ENCODE measurements at regions not wholly inside any gene's neighbourhood (a gene's known extent, or its start where the extent isn't known, plus 50 kb on each side); places are given as distances from the start of the nearest gene placed in this dataset.

DNA sequence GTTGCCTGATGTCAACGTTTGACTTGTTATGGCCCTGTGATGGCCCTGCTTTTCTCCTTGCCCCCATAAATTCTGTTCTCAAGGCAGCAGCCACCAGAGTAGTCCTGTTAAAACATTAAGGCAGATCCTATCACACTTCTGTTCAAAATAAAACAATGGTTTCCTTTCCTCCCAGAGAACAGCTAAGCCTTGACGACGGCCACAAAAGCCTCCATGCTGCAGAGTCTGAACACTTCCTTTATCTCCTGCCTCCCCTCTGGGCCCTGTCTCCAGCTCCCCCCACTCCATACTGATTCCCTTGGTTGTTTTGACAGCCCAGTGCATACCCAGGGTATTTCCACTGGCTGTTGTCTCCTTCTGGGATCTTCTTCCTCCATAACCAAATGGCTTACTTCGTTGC lies 618.1 kb downstream of the MED13L start:
- TF ChIP-seq SUZ12 (IDR thresholded peaks at IDR 0.05) (no peak), ELF4 (IDR thresholded peaks at IDR 0.05) (no peak), NFRKB (IDR thresholded peaks at IDR 0.05) (no peak), FOXM1 (IDR thresholded peaks at IDR 0.05; ENCODE audit: borderline replicate concordance) (no peak), ARNT (IDR thresholded peaks at IDR 0.05) (no peak), L3MBTL2 (conservative IDR thresholded peaks at IDR 0.05) (no peak)
